HepG2 (cell line): ENCODE measurements at regions not wholly inside any gene's neighbourhood (a gene's known extent, or its start where the extent isn't known, plus 50 kb on each side); places are given as distances from the start of the nearest gene placed in this dataset.

Experiments used
- ATAC-seq: fragments of 200-7000 bp; cut with Tn5 transposase; 3 replicates; pipeline ENCODE4 v1.9.1; 2020; ENCODE audit warnings: mild to moderate bottlenecking, moderate library complexity
- BruUV-seq: library from RNA; stranded (reverse); fragments of 400-500 nt; replicated peaks from 2 replicates; lab custom pipeline; 2021; lab: Mats Ljungman, UMichigan
- CTCF ChIA-PET: fragments of 300-600 bp; formaldehyde crosslinking; extraction: SDS; loops from one replicate; lab custom pipeline; 2021; ENCODE audit warnings: low total read pairs, inconsistent platforms, low intra/inter-chr PET ratio; lab: Yijun Ruan, JAX
- POLR2A ChIA-PET: fragments of 350-600 bp; sonication (Branson Sonifier 250); formaldehyde crosslinking; loops from one replicate; lab custom pipeline; 2020; ENCODE audit warnings: antibody characterized with exemption, inconsistent platforms; lab: Yijun Ruan, JAX
- DNase-seq: peaks from one replicate; pipeline ENCODE4 v3.0.0-alpha.2; 2015; ENCODE audit warnings: low spot score
- FAIRE-seq: peaks from 3 replicates; lab custom pipeline; 2011; peaks lifted over from hg19 to GRCh38; lab: Jason Lieb, UNC
- H2AFZ ChIP-seq: one replicate; pipeline ENCODE4 v1.6.1; 2011; ENCODE audit warnings: low read length, inconsistent platforms
- H3K27ac ChIP-seq: fragments of 300-600 bp; 3 replicates; pipeline ENCODE4 v1.8.0; 2011; ENCODE audit warnings: mixed run types, mild to moderate bottlenecking, mixed read lengths, low read length, inconsistent platforms; ENCODE audit not compliant: insufficient read depth; ENCODE audit errors: extremely low read length
- H3K27me3 ChIP-seq, 2 experiments: fragments of 200-600 bp in 1 of 2; 2 replicates in 1 of 2; 3 replicates in 1 of 2; pipeline versions ENCODE4 v1.6.0 to v1.8.0; 2011; ENCODE audit warnings: low read length in 2 of 2, mild to moderate bottlenecking in 2 of 2, moderate library complexity in 2 of 2, inconsistent platforms in 1 of 2; ENCODE audit not compliant: insufficient read depth in 2 of 2, control insufficient read depth in 1 of 2
- H3K36me3 ChIP-seq, 2 experiments: fragments of 200-600 bp in 1 of 2; replicated peaks in 1 of 2; 2 replicates in 1 of 2; 3 replicates in 1 of 2; pipeline versions ENCODE4 v1.5.1 to v1.8.0; 2011; ENCODE audit warnings: low read length in 2 of 2, inconsistent platforms in 1 of 2; ENCODE audit not compliant: insufficient read depth in 2 of 2, control insufficient read depth in 1 of 2
- H3K4me1 ChIP-seq: 2 replicates; pipeline ENCODE4 v1.5.1; 2012; ENCODE audit warnings: low read length, inconsistent platforms; ENCODE audit not compliant: insufficient read depth
- H3K4me2 ChIP-seq: 2 replicates; pipeline ENCODE4 v1.6.0; 2011; ENCODE audit warnings: low read depth, low read length, inconsistent platforms
- H3K4me3 ChIP-seq, 3 experiments: fragments of 200-600 bp in 1 of 3; sonication (generic), shearing (Covaris generic) in 1 of 3; replicated peaks in 1 of 3; 2 replicates each; pipeline ENCODE4 v1.5.1; 2011 to 2016; ENCODE audit warnings: low read length in 3 of 3, inconsistent platforms in 2 of 3, low read depth in 2 of 3, mild to moderate bottlenecking in 2 of 3, control low read depth in 1 of 3, mixed read lengths in 1 of 3; ENCODE audit not compliant: insufficient read depth in 1 of 3
- H3K79me2 ChIP-seq: one replicate; pipeline ENCODE4 v1.6.1; 2011; ENCODE audit warnings: low read length, inconsistent platforms; ENCODE audit not compliant: insufficient read depth
- H3K9ac ChIP-seq: 2 replicates; pipeline ENCODE4 v1.6.0; 2011; ENCODE audit warnings: mild to moderate bottlenecking, low read depth, low read length, inconsistent platforms; ENCODE audit not compliant: insufficient read depth
- H3K9me3 ChIP-seq: 2 replicates; pipeline ENCODE4 v1.5.1; 2012; ENCODE audit warnings: mild to moderate bottlenecking, low read length
- H4K20me1 ChIP-seq: 2 replicates; pipeline ENCODE4 v1.6.0; 2011; ENCODE audit warnings: inconsistent platforms, mild to moderate bottlenecking, low read length, moderate library complexity; ENCODE audit not compliant: insufficient read depth
- HINFP ChIP-seq: sonication (generic); formaldehyde crosslinking; IDR thresholded peaks from 2 replicates; pipeline ENCODE4 v1.4.0; 2020; ENCODE audit warnings: low read depth, mild to moderate bottlenecking, missing genetic modification reagents
- MAZ ChIP-seq, 2 experiments: sonication (generic) in 1 of 2; formaldehyde crosslinking in 1 of 2; IDR thresholded peaks; 2 replicates each; pipeline versions ENCODE4 v1.5.0 to v1.6.1; 2012 to 2020; ENCODE audit warnings: low read depth in 2 of 2, mild to moderate bottlenecking in 2 of 2, borderline replicate concordance in 1 of 2, improper control_type of control experiment in 1 of 2, low read length in 1 of 2, missing genetic modification reagents in 1 of 2, moderate library complexity in 1 of 2
- POLR2G ChIP-seq: fragments of 200-400 bp; formaldehyde crosslinking; IDR thresholded peaks from 2 replicates; pipeline ENCODE4 v1.6.1; 2018; ENCODE audit warnings: mild to moderate bottlenecking, low read depth, low read length, moderate library complexity
- REPIN1 ChIP-seq: sonication (generic); formaldehyde crosslinking; IDR thresholded peaks from 2 replicates; pipeline ENCODE4 v1.8.0; 2022; ENCODE audit warnings: missing genetic modification reagents, low read depth, mild to moderate bottlenecking, borderline replicate concordance
- SYNCRIP ChIP-seq: fragments of 200-400 bp; formaldehyde crosslinking; IDR thresholded peaks from 2 replicates; pipeline ENCODE4 v1.6.1; 2018; ENCODE audit warnings: mild to moderate bottlenecking, low read depth, low read length; ENCODE audit not compliant: insufficient read depth
- ZNF354B ChIP-seq: sonication (generic); formaldehyde crosslinking; IDR thresholded peaks from 2 replicates; pipeline ENCODE4 v1.8.0; 2022; ENCODE audit warnings: mild to moderate bottlenecking, missing genetic modification reagents
- ZNF577 ChIP-seq: sonication (generic); formaldehyde crosslinking; IDR thresholded peaks from 2 replicates; pipeline ENCODE4 v1.4.0; 2020; ENCODE audit warnings: mild to moderate bottlenecking, low read depth, missing genetic modification reagents, borderline replicate concordance
- ZNF775 ChIP-seq: sonication (generic); formaldehyde crosslinking; IDR thresholded peaks from 2 replicates; pipeline ENCODE4 v1.4.0; 2020; ENCODE audit warnings: missing genetic modification reagents, mild to moderate bottlenecking, moderate library complexity, borderline replicate concordance
- WGBS: methylation state at CpG from one replicate; pipeline ENCODE4 v1.1.6; 2017; ENCODE audit warnings: low lambda C conversion rate; 5-methylcytosine and 5-hydroxymethylcytosine counted together
- in situ Hi-C: cut with HindIII; loops from 2 replicates; pipeline ENCODE4 v1.10.0; 2017; ENCODE audit warnings: low pct_unique_long_range_greater_than_20kb; ENCODE audit not compliant: extremely low pct_ligation_motif_present
- intact Hi-C: fragments of 100-400 bp; cut with micrococcal nuclease; formaldehyde crosslinking; loops from one replicate; pipeline ENCODE4 v1.10.0; 2022; ENCODE audit not compliant: unreplicated experiment
- TF ChIP-seq, protein P1 (sequence below), 2 experiments: sonication (generic) in 1 of 2; formaldehyde crosslinking in 1 of 2; IDR thresholded peaks; 2 replicates each; pipeline versions ENCODE4 v1.4.0 to v1.6.1; 2018 to 2020; ENCODE audit warnings: missing genetic modification reagents in 2 of 2, borderline replicate concordance in 1 of 2, low read depth in 1 of 2, mild to moderate bottlenecking in 1 of 2, missing biosample characterization in 1 of 2
- TF ChIP-seq, protein P2 (sequence below): sonication (generic); formaldehyde crosslinking; IDR thresholded peaks from 2 replicates; pipeline ENCODE4 v1.4.0; 2020; ENCODE audit warnings: missing genetic modification reagents

DNA sequence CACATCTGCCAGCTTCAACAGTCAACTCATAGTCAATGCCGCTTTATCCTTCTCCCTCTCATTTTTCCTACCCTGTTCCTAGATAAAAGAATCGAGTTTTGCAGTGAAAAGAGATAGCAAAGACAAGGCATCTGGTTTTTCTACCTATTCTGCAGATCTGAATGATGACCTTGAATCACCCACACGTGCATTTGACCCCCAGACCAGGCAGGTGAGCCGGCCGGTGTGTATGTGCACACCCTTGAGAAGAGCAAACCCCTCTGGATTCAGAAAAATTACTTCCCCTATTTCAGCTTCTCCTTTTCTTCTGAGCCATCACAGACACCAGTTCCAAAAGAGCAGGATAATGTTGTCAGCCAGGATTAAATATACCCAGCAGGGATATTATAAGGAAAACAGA, 115.6 kb upstream of the ST6GAL2 start:
- Histone ChIP-seq H3K36me3 (no peaks in the 10 kb centered on the region), H3K4me1 (no peaks in the 10 kb centered on the region)
- FAIRE-seq: no peak
- no peak for TF ChIP-seq POLR2G
- TF ChIP-seq, all 625 proteins: peak for 0
- ChIA-PET POLR2A (no interaction called here), CTCF (no interaction called here)
- H3K27me3 ChIP-seq: no peaks in the 10 kb centered on the region; a peak in 2 of 5 replicates
- 3% methylated on average over 5 of the region's 5 CpGs for WGBS
- no peaks in the 10 kb centered on the region for H4K20me1 ChIP-seq
- no peak overlapping the region for H3K4me2 ChIP-seq
- no peaks in the 10 kb centered on the region for H3K9me3 ChIP-seq
- no peak overlapping the region for H3K9ac ChIP-seq
- in situ Hi-C loops (no loop called here), intact Hi-C loops (no loop called here)
- DNase-seq: no peak
- no peak for ATAC-seq
- BruUV-seq: no TSS peak
- H2AFZ ChIP-seq: no peak overlapping the region
- H3K27ac ChIP-seq: no peak overlapping the region
- H3K4me3 ChIP-seq: no peak overlapping the region
- H3K79me2 ChIP-seq: no peaks in the 10 kb centered on the region

- 9% methylated on average over 4 of the region's 4 CpGs for WGBS
- H3K4me2 ChIP-seq: no peak overlapping the region
- ChIA-PET CTCF (no interaction called here), POLR2A (no interaction called here)
- H3K27ac ChIP-seq: no peak overlapping the region
- ATAC-seq (no peak), FAIRE-seq (no peak), DNase-seq (no peak)
- H3K36me3 ChIP-seq: no peaks in the 10 kb centered on the region
- no TSS peak for BruUV-seq
- H3K79me2 ChIP-seq: no peaks in the 10 kb centered on the region
- in situ Hi-C loops (no loop called here), intact Hi-C loops (no loop called here)
- H3K4me1 ChIP-seq: no peaks in the 10 kb centered on the region
- no peaks in the 10 kb centered on the region for H4K20me1 ChIP-seq
- no peak overlapping the region for H3K4me3 ChIP-seq
- no peaks in the 10 kb centered on the region for H3K9me3 ChIP-seq
- no peak overlapping the region for H3K9ac ChIP-seq
- no peaks in the 10 kb centered on the region; a peak in 2 of 5 replicates for H3K27me3 ChIP-seq
- no peak overlapping the region for H2AFZ ChIP-seq
- TF ChIP-seq REPIN1 (no peak), SYNCRIP (no peak), MAZ (IDR thresholded peaks at IDR 0.05; ENCODE audit: borderline replicate concordance, low read depth, low read length) (no peak), MAZ (CRISPR knock-in tag; IDR thresholded peaks at IDR 0.05; ENCODE audit: low read depth) (no peak), HINFP (CRISPR knock-in tag) (no peak), ZNF775 (CRISPR knock-in tag) (no peak), ZNF354B (CRISPR knock-in tag) (no peak), ZNF577 (CRISPR knock-in tag) (no peak)
- TF ChIP-seq, protein P1, sequence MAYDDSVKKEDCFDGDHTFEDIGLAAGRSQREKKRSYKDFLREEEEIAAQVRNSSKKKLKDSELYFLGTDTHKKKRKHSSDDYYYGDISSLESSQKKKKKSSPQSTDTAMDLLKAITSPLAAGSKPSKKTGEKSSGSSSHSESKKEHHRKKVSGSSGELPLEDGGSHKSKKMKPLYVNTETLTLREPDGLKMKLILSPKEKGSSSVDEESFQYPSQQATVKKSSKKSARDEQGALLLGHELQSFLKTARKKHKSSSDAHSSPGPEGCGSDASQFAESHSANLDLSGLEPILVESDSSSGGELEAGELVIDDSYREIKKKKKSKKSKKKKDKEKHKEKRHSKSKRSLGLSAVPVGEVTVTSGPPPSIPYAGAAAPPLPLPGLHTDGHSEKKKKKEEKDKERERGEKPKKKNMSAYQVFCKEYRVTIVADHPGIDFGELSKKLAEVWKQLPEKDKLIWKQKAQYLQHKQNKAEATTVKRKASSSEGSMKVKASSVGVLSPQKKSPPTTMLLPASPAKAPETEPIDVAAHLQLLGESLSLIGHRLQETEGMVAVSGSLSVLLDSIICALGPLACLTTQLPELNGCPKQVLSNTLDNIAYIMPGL (CRISPR knock-in tag; IDR thresholded peaks at IDR 0.05; ENCODE audit: borderline replicate concordance in 1 of 2, low read depth in 1 of 2): no peak
- TF ChIP-seq, protein P2, sequence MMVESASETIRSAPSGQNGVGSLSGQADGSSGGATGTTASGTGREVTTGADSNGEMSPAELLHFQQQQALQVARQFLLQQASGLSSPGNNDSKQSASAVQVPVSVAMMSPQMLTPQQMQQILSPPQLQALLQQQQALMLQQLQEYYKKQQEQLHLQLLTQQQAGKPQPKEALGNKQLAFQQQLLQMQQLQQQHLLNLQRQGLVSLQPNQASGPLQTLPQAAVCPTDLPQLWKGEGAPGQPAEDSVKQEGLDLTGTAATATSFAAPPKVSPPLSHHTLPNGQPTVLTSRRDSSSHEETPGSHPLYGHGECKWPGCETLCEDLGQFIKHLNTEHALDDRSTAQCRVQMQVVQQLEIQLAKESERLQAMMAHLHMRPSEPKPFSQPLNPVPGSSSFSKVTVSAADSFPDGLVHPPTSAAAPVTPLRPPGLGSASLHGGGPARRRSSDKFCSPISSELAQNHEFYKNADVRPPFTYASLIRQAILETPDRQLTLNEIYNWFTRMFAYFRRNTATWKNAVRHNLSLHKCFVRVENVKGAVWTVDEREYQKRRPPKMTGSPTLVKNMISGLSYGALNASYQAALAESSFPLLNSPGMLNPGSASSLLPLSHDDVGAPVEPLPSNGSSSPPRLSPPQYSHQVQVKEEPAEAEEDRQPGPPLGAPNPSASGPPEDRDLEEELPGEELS (CRISPR knock-in tag): no peak
These were observed 116.2 kb upstream of the ST6GAL2 start for GRCh38 chr2:107001964-107002696.
